Neural progenitor cell (in vitro differentiated cells): ENCODE measurements at regions not wholly inside any gene's neighbourhood (a gene's known extent, or its start where the extent isn't known, plus 50 kb on each side); places are given as distances from the start of the nearest gene placed in this dataset.

Experiments
- EZH2 ChIP-seq: fragments of 200-600 bp; sonication (generic); IDR thresholded peaks from 2 replicates; pipeline ENCODE4 v1.6.1; 2017; ENCODE audit warnings: antibody characterized with exemption, mild to moderate bottlenecking, moderate library complexity
- EZH2phosphoT487 ChIP-seq: fragments of 200-600 bp; sonication (generic); IDR thresholded peaks from 2 replicates; pipeline ENCODE4 v1.6.1; 2017; ENCODE audit warnings: antibody characterized with exemption
- TF ChIP-seq, protein P1 (sequence below): fragments of 200-600 bp; sonication (generic); IDR thresholded peaks from 2 replicates; pipeline ENCODE4 v1.5.1; 2017; ENCODE audit warnings: antibody characterized with exemption, mild to moderate bottlenecking

DNA sequence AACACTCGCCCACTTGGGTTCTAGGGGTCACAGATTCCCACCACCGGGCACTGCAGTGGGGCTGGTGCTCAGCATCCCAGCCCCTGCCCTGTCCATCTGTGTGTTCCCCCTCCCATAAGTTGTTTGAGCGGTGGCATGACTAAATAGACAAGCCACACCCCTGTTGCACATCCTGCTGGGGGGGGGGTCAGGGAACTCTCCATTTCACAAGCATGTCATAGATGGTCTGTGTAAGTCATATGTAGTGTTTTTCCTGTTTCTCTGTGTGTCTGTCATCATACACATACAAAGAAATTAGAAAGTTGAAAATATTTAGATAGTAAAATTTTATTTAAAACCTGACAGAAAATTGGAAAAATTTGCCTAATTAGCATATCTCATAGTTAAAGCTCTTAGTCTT lies 270.2 kb downstream of the IPO8 start:
- TF ChIP-seq, protein P1, sequence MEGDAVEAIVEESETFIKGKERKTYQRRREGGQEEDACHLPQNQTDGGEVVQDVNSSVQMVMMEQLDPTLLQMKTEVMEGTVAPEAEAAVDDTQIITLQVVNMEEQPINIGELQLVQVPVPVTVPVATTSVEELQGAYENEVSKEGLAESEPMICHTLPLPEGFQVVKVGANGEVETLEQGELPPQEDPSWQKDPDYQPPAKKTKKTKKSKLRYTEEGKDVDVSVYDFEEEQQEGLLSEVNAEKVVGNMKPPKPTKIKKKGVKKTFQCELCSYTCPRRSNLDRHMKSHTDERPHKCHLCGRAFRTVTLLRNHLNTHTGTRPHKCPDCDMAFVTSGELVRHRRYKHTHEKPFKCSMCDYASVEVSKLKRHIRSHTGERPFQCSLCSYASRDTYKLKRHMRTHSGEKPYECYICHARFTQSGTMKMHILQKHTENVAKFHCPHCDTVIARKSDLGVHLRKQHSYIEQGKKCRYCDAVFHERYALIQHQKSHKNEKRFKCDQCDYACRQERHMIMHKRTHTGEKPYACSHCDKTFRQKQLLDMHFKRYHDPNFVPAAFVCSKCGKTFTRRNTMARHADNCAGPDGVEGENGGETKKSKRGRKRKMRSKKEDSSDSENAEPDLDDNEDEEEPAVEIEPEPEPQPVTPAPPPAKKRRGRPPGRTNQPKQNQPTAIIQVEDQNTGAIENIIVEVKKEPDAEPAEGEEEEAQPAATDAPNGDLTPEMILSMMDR: no peak
- TF ChIP-seq EZH2 (no peak), EZH2phosphoT487 (no peak)
